GM12878 (cell line): ENCODE measurements at regions not wholly inside any gene's neighbourhood (a gene's known extent, or its start where the extent isn't known, plus 50 kb on each side); places are given as distances from the start of the nearest gene placed in this dataset.

Source experiments
- ATAC-seq: fragments of 200-7000 bp; cut with Tn5 transposase; 3 replicates; pipeline ENCODE4 v1.9.1; 2020; ENCODE audit warnings: mild to moderate bottlenecking, moderate library complexity
- BruUV-seq: library from RNA; stranded (reverse); fragments of 400-500 nt; replicated peaks from 2 replicates; lab custom pipeline; 2021; lab: Mats Ljungman, UMichigan
- CTCF ChIA-PET: fragments of 300-600 bp; sonication (Branson Sonifier 250); formaldehyde crosslinking; extraction: SDS; loops from one replicate; lab custom pipeline; 2021; ENCODE audit warnings: inconsistent platforms; lab: Yijun Ruan, JAX
- POLR2A ChIA-PET: fragments of 350-600 bp; formaldehyde crosslinking; extraction: SDS; loops from one replicate; lab custom pipeline; 2021; ENCODE audit warnings: inconsistent platforms; lab: Charles Lee
- RAD21 ChIA-PET: fragments of 300-600 bp; sonication (Branson Sonifier 250); formaldehyde crosslinking; loops from one replicate; lab custom pipeline; 2023; ENCODE audit warnings: antibody characterized with exemption; ENCODE audit not compliant: unreplicated experiment; lab: Charles Lee
- SMC1A ChIA-PET: fragments of 300-600 bp; sonication (Branson Sonifier 250); formaldehyde crosslinking; loops from one replicate; lab custom pipeline; 2023; ENCODE audit not compliant: unreplicated experiment, uncharacterized antibody; lab: Charles Lee
- DNase-seq: peaks from one replicate; pipeline ENCODE4 v3.0.0-alpha.2; 2011; ENCODE audit warnings: low read depth, low spot score
- FAIRE-seq: peaks from 3 replicates; lab custom pipeline; 2011; peaks lifted over from hg19 to GRCh38; lab: Jason Lieb, UNC
- H2AFZ ChIP-seq: 2 replicates; pipeline ENCODE4 v1.6.0; 2011; ENCODE audit warnings: low read depth, low read length, control low read depth; ENCODE audit not compliant: control insufficient read depth
- H3K27ac ChIP-seq: 2 replicates; pipeline ENCODE4 v1.5.1; 2011; ENCODE audit warnings: control low read depth; ENCODE audit not compliant: control insufficient read depth, insufficient read depth
- H3K27me3 ChIP-seq, 2 experiments: replicated peaks in 1 of 2; 2 replicates each; pipeline versions ENCODE4 v1.6.0 to v1.6.1; 2011; ENCODE audit warnings: low read length in 1 of 2; ENCODE audit not compliant: control insufficient read depth in 2 of 2, insufficient read depth in 2 of 2
- H3K36me3 ChIP-seq, 2 experiments: 2 replicates each; pipeline ENCODE4 v1.5.1; 2011; ENCODE audit warnings: low read length in 1 of 2; ENCODE audit not compliant: control insufficient read depth in 2 of 2, insufficient read depth in 2 of 2
- H3K4me1 ChIP-seq: 2 replicates; pipeline ENCODE4 v1.6.1; 2011; ENCODE audit warnings: mild to moderate bottlenecking, low read length, moderate library complexity, mixed read lengths; ENCODE audit not compliant: control insufficient read depth, insufficient read depth
- H3K4me2 ChIP-seq: 2 replicates; pipeline ENCODE4 v1.6.0; 2011; ENCODE audit warnings: control low read depth; ENCODE audit not compliant: control insufficient read depth, insufficient read depth
- H3K4me3 ChIP-seq: fragments of 200-600 bp; sonication (generic); 2 replicates; pipeline ENCODE4 v1.5.1; 2016
- H3K79me2 ChIP-seq: 2 replicates; pipeline ENCODE4 v1.6.0; 2011; ENCODE audit warnings: low read length; ENCODE audit not compliant: control insufficient read depth, insufficient read depth
- H3K9ac ChIP-seq: 2 replicates; pipeline ENCODE4 v1.8.0; 2011; ENCODE audit warnings: low read length, control low read depth, mixed read lengths; ENCODE audit not compliant: control insufficient read depth, insufficient read depth
- H3K9me3 ChIP-seq: replicated peaks from 3 replicates; pipeline ENCODE4 v1.5.1; 2011; ENCODE audit warnings: mild to moderate bottlenecking, low read length; ENCODE audit not compliant: control insufficient read depth, insufficient read depth
- H4K20me1 ChIP-seq: 2 replicates; pipeline ENCODE4 v1.6.0; 2011; ENCODE audit not compliant: control insufficient read depth, insufficient read depth
- ASH2L ChIP-seq: fragments of 300-600, 200-600 bp; sonication (generic); IDR thresholded peaks from 2 replicates; pipeline ENCODE4 v1.6.1; 2017; ENCODE audit warnings: low read depth, mild to moderate bottlenecking, borderline replicate concordance
- BHLHE40 ChIP-seq, 2 experiments: fragments of 450-650 bp in 1 of 2; IDR thresholded peaks; 2 replicates each; pipeline ENCODE4 v1.6.1; 2011 to 2017; ENCODE audit warnings: low read depth in 2 of 2, borderline replicate concordance in 1 of 2, improper control_type of control experiment in 1 of 2, low read length in 1 of 2, mild to moderate bottlenecking in 1 of 2
- POLR2A ChIP-seq: IDR thresholded peaks from 2 replicates; pipeline ENCODE4 v1.6.1; 2011; ENCODE audit warnings: low read depth, mild to moderate bottlenecking, low read length
- SMARCA5 ChIP-seq: fragments of 450-650 bp; IDR thresholded peaks from 2 replicates; pipeline ENCODE4 v1.6.1; 2017; ENCODE audit warnings: mild to moderate bottlenecking
- SUZ12 ChIP-seq: fragments of 200-600 bp; sonication (generic); IDR thresholded peaks from one replicate; pipeline ENCODE4 v1.6.1; 2018; ENCODE audit warnings: antibody characterized with exemption, mild to moderate bottlenecking; ENCODE audit not compliant: unreplicated experiment
- TCF3 ChIP-seq: IDR thresholded peaks from 2 replicates; pipeline ENCODE4 v1.6.1; 2012; ENCODE audit warnings: low read depth, mild to moderate bottlenecking, low read length, borderline replicate concordance; ENCODE audit not compliant: insufficient read depth
- WGBS: methylation state at CpG from one replicate; pipeline ENCODE4 v1.1.6; 2016; ENCODE audit warnings: low lambda C conversion rate; ENCODE audit not compliant: insufficient replicate concordance, insufficient coverage; ENCODE audit errors: missing lambda C conversion rate; 5-methylcytosine and 5-hydroxymethylcytosine counted together
- in situ Hi-C: fragments of 300-500 bp; cut with MboI; formaldehyde crosslinking; loops from 9 replicates; pipeline ENCODE4 v1.14.3; 2018; ENCODE audit warnings: mixed read lengths
- intact Hi-C: fragments of 100-400 bp; cut with micrococcal nuclease; formaldehyde crosslinking; loops from one replicate; pipeline ENCODE4 v1.14.2; 2022; ENCODE audit not compliant: unreplicated experiment
- TF ChIP-seq, protein P1 (sequence below): IDR thresholded peaks from 2 replicates; pipeline ENCODE4 v1.6.1; 2012; ENCODE audit warnings: low read depth, low read length, improper control_type of control experiment
- TF ChIP-seq, protein P2 (sequence below), 3 experiments: IDR thresholded peaks in 2 of 3; conservative IDR thresholded peaks in 1 of 3; 2 replicates each; pipeline ENCODE4 v1.5.1; 2011; ENCODE audit warnings: low read depth in 3 of 3, low read length in 3 of 3, mild to moderate bottlenecking in 3 of 3, control low read depth in 2 of 3, moderate library complexity in 2 of 3, inconsistent platforms in 1 of 3, mixed read lengths in 1 of 3; ENCODE audit not compliant: control insufficient read depth in 2 of 3, insufficient read depth in 1 of 3; ENCODE audit errors: extremely low read depth in 1 of 3
- TF ChIP-seq, protein P3 (sequence below): fragments of 450-650 bp; conservative IDR thresholded peaks from 2 replicates; pipeline ENCODE4 v1.6.1; 2017; ENCODE audit warnings: mild to moderate bottlenecking, moderate library complexity
- TF ChIP-seq, protein P4 (sequence below): fragments of 450-650 bp; IDR thresholded peaks from 2 replicates; pipeline ENCODE4 v1.6.1; 2017; ENCODE audit warnings: mild to moderate bottlenecking, low read depth, inconsistent platforms; ENCODE audit not compliant: poor library complexity, severe bottlenecking

DNA sequence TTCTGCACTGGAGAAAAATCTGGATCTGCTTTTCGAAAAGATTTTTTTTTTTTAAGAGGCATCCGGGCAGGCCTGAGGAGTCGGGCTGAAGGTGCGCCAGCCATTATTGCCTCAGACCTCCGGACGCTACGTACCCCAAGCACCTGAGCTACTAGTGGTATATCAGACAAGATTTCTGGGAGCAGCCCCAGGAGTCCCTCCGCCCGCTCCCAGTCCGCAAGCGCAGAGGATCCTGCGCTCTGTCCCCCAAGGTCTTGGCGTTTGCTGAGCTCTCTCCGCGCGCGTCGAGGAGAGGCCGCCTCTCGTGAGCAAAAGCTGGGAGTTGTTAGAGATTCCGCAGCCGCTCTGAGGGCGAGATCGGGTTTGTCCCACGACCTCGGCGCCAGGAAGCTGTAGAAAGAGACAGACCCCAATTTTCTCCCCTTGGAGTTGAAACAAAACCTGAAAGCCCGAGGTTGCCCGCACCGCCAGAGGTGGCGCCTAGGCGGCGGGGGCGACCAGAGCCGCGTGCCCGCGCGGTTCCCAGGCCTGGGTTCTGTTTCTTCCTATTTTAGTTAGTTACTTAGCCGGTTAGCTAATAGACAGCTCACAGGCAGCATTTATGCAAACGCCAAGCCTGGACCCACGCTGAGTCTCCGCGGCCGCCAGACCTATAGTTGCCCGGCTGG, 72.5 kb upstream of the POLG start (continued):
- TF ChIP-seq, protein P1, sequence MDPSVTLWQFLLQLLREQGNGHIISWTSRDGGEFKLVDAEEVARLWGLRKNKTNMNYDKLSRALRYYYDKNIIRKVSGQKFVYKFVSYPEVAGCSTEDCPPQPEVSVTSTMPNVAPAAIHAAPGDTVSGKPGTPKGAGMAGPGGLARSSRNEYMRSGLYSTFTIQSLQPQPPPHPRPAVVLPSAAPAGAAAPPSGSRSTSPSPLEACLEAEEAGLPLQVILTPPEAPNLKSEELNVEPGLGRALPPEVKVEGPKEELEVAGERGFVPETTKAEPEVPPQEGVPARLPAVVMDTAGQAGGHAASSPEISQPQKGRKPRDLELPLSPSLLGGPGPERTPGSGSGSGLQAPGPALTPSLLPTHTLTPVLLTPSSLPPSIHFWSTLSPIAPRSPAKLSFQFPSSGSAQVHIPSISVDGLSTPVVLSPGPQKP = no peak
- TF ChIP-seq, protein P2, sequence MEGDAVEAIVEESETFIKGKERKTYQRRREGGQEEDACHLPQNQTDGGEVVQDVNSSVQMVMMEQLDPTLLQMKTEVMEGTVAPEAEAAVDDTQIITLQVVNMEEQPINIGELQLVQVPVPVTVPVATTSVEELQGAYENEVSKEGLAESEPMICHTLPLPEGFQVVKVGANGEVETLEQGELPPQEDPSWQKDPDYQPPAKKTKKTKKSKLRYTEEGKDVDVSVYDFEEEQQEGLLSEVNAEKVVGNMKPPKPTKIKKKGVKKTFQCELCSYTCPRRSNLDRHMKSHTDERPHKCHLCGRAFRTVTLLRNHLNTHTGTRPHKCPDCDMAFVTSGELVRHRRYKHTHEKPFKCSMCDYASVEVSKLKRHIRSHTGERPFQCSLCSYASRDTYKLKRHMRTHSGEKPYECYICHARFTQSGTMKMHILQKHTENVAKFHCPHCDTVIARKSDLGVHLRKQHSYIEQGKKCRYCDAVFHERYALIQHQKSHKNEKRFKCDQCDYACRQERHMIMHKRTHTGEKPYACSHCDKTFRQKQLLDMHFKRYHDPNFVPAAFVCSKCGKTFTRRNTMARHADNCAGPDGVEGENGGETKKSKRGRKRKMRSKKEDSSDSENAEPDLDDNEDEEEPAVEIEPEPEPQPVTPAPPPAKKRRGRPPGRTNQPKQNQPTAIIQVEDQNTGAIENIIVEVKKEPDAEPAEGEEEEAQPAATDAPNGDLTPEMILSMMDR (IDR thresholded peaks at IDR 0.05 in 2 of 3, conservative IDR thresholded peaks at IDR 0.05 in 1 of 3; ENCODE audit: control insufficient read depth in 2 of 3, extremely low read depth in 1 of 3, insufficient read depth in 1 of 3, low read depth in 3 of 3, low read length in 3 of 3) = peak in 1 of 3 experiments; percentile 13; a peak in 1 of 6 replicates
- TF ChIP-seq TCF3 = no peak

DNA sequence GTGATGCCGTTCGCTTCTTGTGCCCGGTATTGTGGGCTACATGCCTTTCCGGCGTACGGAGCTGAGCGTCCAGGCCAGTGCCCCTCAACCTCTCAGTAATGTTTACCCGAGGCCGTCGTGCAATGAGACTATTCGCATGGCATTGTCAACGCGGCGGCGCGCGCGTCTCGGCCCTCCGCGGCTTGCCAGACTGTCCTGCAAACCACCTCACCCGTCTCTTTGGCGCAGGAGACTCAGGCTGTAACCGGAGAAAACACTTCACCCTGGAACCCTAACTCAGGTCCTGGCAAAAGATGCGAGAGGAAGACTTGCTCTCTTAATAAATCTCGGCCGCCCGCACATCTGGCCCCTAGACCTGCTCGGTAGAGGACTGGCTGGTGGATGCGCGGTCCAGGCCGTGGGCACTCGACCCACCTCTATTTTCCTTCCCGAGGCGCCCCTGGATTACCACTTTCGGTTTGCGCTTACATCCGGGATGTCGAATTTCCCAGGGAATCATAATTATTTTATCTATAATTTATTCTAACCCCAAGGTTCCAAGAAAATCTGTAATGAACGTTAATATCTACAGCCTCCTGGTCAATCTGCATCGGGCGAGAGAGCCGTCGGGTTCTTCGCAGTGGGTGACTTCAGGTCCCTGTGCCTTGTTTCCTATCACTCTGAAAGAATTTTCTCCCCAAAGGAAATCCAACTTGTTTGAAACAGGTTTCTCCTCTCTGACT, 71.8 kb upstream of the POLG start:
- no peaks in the 10 kb centered on the region; a peak in 1 of 4 replicates for H3K36me3 ChIP-seq
- ChIA-PET CTCF (no interaction called here), SMC1A (no interaction called here), POLR2A (no interaction called here), RAD21 (no interaction called here)
- DNase-seq = no peak
- ATAC-seq = no peak
- H4K20me1 ChIP-seq = 0 out of 2 replicates have a peak, but pooled peaks cover 2% of the 10 kb centered on the region
- peaks cover 5 to 36% of the 10 kb centered on the region in 2 experiments for H3K27me3 ChIP-seq
- H3K27ac ChIP-seq = no peak overlapping the region
- no peak for FAIRE-seq
- TF ChIP-seq, protein P3, sequence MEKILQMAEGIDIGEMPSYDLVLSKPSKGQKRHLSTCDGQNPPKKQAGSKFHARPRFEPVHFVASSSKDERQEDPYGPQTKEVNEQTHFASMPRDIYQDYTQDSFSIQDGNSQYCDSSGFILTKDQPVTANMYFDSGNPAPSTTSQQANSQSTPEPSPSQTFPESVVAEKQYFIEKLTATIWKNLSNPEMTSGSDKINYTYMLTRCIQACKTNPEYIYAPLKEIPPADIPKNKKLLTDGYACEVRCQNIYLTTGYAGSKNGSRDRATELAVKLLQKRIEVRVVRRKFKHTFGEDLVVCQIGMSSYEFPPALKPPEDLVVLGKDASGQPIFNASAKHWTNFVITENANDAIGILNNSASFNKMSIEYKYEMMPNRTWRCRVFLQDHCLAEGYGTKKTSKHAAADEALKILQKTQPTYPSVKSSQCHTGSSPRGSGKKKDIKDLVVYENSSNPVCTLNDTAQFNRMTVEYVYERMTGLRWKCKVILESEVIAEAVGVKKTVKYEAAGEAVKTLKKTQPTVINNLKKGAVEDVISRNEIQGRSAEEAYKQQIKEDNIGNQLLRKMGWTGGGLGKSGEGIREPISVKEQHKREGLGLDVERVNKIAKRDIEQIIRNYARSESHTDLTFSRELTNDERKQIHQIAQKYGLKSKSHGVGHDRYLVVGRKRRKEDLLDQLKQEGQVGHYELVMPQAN = no peak
- TF ChIP-seq, protein P4, sequence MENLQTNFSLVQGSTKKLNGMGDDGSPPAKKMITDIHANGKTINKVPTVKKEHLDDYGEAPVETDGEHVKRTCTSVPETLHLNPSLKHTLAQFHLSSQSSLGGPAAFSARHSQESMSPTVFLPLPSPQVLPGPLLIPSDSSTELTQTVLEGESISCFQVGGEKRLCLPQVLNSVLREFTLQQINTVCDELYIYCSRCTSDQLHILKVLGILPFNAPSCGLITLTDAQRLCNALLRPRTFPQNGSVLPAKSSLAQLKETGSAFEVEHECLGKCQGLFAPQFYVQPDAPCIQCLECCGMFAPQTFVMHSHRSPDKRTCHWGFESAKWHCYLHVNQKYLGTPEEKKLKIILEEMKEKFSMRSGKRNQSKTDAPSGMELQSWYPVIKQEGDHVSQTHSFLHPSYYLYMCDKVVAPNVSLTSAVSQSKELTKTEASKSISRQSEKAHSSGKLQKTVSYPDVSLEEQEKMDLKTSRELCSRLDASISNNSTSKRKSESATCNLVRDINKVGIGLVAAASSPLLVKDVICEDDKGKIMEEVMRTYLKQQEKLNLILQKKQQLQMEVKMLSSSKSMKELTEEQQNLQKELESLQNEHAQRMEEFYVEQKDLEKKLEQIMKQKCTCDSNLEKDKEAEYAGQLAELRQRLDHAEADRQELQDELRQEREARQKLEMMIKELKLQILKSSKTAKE = no peak
- TF ChIP-seq POLR2A = no peak
- TF ChIP-seq SMARCA5 = no peak
- no peak for TF ChIP-seq ASH2L
- TF ChIP-seq SUZ12 = peak; percentile 55
- TF ChIP-seq BHLHE40 (IDR thresholded peaks at IDR 0.05; ENCODE audit: borderline replicate concordance in 1 of 2, low read depth in 2 of 2, low read length in 1 of 2) = no peak
- H3K79me2 ChIP-seq = no peaks in the 10 kb centered on the region
- BruUV-seq = no TSS peak
- in situ Hi-C loops = no loop called here
- no peak overlapping the region for H3K4me2 ChIP-seq
- intact Hi-C loops = no loop called here
- H3K4me1 ChIP-seq = peaks cover 9% of the 10 kb centered on the region
- H3K9ac ChIP-seq = no peak overlapping the region
- no peak overlapping the region for H2AFZ ChIP-seq
- H3K4me3 ChIP-seq = 0 out of 2 replicates have a peak overlapping the region, but pooled peaks have one; percentile 5
- 35% methylated on average over 45 of the region's 45 CpGs for WGBS
- no peaks in the 10 kb centered on the region for H3K9me3 ChIP-seq
